Stimulated activated naive CD8-positive, alpha-beta T cell treated with anti-CD3 and anti-CD28 coated beads, Interleukin-15, Interleukin-2, amounts not matched to agents 100 ng/mL and 50 ng/mL, for 24 hours (primary cell): ENCODE measurements at regions not wholly inside any gene's neighbourhood (a gene's known extent, or its start where the extent isn't known, plus 50 kb on each side); places are given as distances from the start of the nearest gene placed in this dataset.

Source experiments
- H3K27ac Mint-ChIP-seq: one replicate; pipeline ENCODE4 v1.8.0; 2021; ENCODE audit warnings: mild to moderate bottlenecking, mixed read lengths
- H3K27me3 Mint-ChIP-seq: one replicate; pipeline ENCODE4 v1.8.0; 2021; ENCODE audit warnings: mixed read lengths
- H3K36me3 Mint-ChIP-seq: one replicate; pipeline ENCODE4 v1.8.0; 2021; ENCODE audit warnings: low read depth, mixed read lengths
- H3K4me1 Mint-ChIP-seq: one replicate; pipeline ENCODE4 v1.8.0; 2021; ENCODE audit warnings: low read depth, mixed read lengths
- H3K4me3 Mint-ChIP-seq: one replicate; pipeline ENCODE4 v1.8.0; 2021; ENCODE audit warnings: mild to moderate bottlenecking, mixed read lengths
- H3K9me3 Mint-ChIP-seq: one replicate; pipeline ENCODE4 v1.8.0; 2021; ENCODE audit warnings: mixed read lengths

GRCh38 chr3:72442759-72443158, 405.5 kb downstream of the SHQ1 start:
- peak overlapping the region; percentile 30 for H3K4me3 Mint-ChIP-seq
- no peak overlapping the region for H3K27ac Mint-ChIP-seq
- no peaks in the 10 kb centered on the region for H3K27me3 Mint-ChIP-seq
- H3K9me3 Mint-ChIP-seq: no peaks in the 10 kb centered on the region
- H3K4me1 Mint-ChIP-seq: peaks cover 83% of the 10 kb centered on the region
- H3K36me3 Mint-ChIP-seq: peaks cover 76% of the 10 kb centered on the region

DNA sequence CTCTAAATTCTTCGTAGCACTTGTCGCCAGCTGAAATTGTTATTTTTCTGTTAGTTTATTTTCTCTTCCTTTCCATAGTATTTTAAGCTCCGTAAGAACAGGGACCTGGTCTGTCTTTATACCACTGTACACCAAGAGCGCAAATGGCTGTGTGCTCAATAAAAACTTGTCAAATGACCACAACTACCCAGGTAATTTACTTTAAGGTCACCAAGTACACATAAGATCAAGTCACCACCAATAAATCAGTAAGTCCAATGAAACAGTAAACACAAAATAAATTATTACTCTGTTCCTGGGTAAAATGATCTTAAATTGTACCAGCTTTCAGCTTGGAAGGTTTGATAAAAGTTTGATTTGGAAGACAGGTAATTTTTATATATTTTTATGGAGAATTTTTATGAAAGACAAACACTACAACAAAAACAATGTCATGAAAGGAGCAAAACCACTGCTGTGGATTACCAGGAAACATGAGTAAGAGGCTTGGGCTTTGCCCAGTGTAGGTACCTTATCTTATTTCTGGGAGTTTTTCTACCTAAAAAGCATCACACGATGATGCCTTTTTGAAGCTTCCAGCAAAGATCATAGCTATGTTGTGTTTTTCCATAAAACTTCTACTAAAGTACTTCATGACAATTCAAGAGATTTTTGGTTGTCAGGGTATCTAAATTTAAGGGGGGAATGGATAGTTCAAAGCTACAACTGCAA, 406.8 kb downstream of the SHQ1 start:
- Mint-ChIP-seq H3K27me3 (no peaks in the 10 kb centered on the region), H3K36me3 (peaks cover 78% of the 10 kb centered on the region), H3K9me3 (no peaks in the 10 kb centered on the region), H3K27ac (peak overlapping the region; percentile 60), H3K4me1 (peaks cover 92% of the 10 kb centered on the region), H3K4me3 (peak overlapping the region; percentile 8)

- Mint-ChIP-seq H3K4me3 (no peak overlapping the region), H3K27me3 (no peaks in the 10 kb centered on the region), H3K27ac (no peak overlapping the region), H3K9me3 (no peaks in the 10 kb centered on the region), H3K4me1 (peaks cover 82% of the 10 kb centered on the region), H3K36me3 (peaks cover 76% of the 10 kb centered on the region)
Observed at GRCh38 chr3:72440491-72440890, 407.8 kb downstream of the SHQ1 start.

DNA sequence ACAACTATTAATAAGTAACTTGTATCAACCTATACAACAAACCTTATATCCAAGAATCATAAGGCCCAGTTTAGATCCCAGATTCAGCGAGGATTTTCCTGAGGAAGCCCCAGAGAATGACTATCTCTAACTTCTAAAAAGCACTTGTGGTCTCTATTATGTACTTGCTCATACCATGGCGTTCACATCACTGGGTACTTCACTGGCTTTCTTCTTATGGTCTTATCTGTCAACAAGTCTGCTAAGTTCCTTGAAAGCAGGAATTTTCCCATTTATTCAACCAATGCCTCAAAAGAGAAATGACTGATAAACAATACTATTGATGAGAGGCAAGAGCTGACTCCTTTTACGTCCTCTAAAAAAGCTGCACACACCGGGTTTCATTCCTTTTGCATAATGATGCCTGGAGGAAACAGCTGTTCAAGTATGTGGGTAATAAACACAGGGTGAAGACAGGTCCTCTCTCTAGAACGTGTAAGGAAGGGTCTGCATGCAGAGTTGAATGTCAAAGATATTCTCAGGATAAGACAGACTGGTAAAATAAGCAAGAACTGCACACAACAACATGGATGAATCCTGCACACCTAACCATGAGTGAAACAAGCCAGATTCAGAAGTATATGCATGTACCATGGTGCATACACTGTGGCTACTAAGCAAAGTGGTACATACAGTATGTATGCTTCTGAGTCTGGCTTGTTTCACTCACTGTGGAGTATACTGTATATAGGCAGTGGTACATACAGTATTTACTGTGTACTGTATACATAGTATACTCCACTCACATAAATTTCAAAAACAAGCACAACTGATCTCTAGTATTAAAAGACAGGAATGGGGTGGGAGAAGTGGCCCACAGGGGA, 408.7 kb downstream of the SHQ1 start:
- Mint-ChIP-seq H3K27ac (no peak overlapping the region), H3K4me3 (no peak overlapping the region), H3K4me1 (peaks cover 85% of the 10 kb centered on the region), H3K9me3 (no peaks in the 10 kb centered on the region), H3K27me3 (no peaks in the 10 kb centered on the region), H3K36me3 (peaks cover 74% of the 10 kb centered on the region)

- Mint-ChIP-seq H3K9me3 (no peaks in the 10 kb centered on the region), H3K36me3 (peaks cover 67% of the 10 kb centered on the region), H3K27ac (peak overlapping the region; percentile 13), H3K4me1 (peaks cover 85% of the 10 kb centered on the region), H3K4me3 (no peak overlapping the region), H3K27me3 (no peaks in the 10 kb centered on the region)
Observed at GRCh38 chr3:72437661-72438406, 410.4 kb downstream of the SHQ1 start.

DNA sequence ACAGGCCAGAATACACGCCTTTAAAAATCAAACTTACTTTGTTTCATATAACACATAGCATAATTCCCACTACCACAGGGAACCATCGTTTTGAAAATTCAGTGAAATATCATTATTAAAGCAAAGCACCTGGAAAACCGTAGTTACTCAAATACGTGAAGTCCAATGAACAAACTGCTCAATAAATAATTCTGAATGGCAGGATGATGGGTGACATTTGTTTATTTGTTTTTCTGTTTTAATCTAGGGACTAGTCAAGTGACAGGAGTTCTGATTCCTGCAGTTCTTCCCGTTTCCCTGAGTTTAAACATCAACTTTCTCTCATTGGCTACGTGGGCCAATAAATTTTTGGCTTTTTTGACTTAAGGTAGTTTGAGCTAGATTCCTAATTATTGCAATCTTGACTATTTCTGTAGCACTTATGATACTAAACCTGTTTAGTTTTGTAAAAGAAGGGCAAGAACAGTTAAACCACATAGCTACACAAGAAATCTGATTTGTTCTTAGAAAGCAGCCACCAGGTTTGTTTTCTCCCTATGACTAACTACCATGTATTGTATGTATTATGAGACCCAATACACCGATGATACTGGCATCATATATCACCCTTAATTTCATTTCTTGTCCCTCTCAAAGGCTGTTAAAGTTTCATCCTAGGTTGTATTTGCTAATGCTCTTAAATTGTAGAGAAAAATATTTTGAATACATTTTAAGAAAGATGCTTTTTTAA, 411.2 kb downstream of the SHQ1 start:
- Mint-ChIP-seq H3K9me3 (no peaks in the 10 kb centered on the region), H3K27ac (no peak overlapping the region), H3K4me1 (peaks cover 85% of the 10 kb centered on the region), H3K4me3 (no peak overlapping the region), H3K36me3 (peaks cover 67% of the 10 kb centered on the region), H3K27me3 (no peaks in the 10 kb centered on the region)

DNA sequence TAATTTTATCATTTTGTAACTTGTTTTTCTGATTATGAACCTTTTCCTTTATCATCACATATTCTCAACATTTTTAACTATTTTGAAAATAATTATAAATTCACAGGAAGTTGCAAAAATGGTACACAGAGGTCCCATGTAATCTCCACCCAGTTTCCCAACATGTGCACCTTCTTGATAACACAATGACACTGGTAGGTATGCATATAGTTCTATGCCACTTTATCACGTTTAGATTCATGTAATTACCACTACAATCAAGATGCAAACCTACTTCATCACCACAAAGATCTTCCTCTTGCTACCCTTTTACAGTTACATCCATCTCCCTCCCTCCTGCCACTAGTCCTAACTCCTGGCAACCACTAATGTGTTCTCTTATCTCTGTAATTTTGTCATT, 413.9 kb downstream of the SHQ1 start:
- peaks cover 54% of the 10 kb centered on the region for H3K36me3 Mint-ChIP-seq
- peak overlapping the region; percentile 23 for H3K27ac Mint-ChIP-seq
- H3K9me3 Mint-ChIP-seq: no peaks in the 10 kb centered on the region
- no peaks in the 10 kb centered on the region for H3K27me3 Mint-ChIP-seq
- peaks cover 82% of the 10 kb centered on the region for H3K4me1 Mint-ChIP-seq
- no peak overlapping the region for H3K4me3 Mint-ChIP-seq

DNA sequence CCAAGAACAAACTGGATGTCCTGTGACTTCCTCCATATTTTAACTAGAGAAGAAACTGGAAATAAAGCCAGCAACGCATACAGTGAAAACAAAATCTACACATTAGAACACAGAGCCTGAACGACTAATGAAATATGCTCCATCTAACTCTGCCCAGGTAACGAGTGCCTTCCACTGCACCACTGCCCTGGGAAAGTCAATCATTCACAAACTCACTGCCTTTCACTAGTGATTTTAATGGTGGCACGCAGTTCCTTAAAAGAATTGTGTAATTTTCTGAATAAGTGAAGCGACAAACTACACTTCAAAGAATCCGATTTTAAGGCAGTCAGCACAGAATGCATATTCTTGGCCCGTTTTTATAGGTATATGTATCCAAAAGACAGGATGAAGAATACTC, 416.0 kb downstream of the SHQ1 start:
- H3K4me3 Mint-ChIP-seq: no peak overlapping the region
- H3K36me3 Mint-ChIP-seq: peaks cover 41% of the 10 kb centered on the region
- H3K4me1 Mint-ChIP-seq: peaks cover 82% of the 10 kb centered on the region
- H3K27ac Mint-ChIP-seq: no peak overlapping the region
- no peaks in the 10 kb centered on the region for H3K27me3 Mint-ChIP-seq
- no peaks in the 10 kb centered on the region for H3K9me3 Mint-ChIP-seq

GRCh38 chr3:72429589-72430353, 418.5 kb downstream of the SHQ1 start:
- Mint-ChIP-seq H3K4me3 (no peak overlapping the region), H3K9me3 (no peaks in the 10 kb centered on the region), H3K36me3 (peaks cover 47% of the 10 kb centered on the region), H3K27ac (peak overlapping the region; percentile 26), H3K27me3 (no peaks in the 10 kb centered on the region), H3K4me1 (peaks cover 97% of the 10 kb centered on the region)

- Mint-ChIP-seq H3K4me3 (peak overlapping the region; percentile 56), H3K9me3 (no peaks in the 10 kb centered on the region), H3K4me1 (peaks cover 97% of the 10 kb centered on the region), H3K27ac (peak overlapping the region; percentile 83), H3K27me3 (no peaks in the 10 kb centered on the region), H3K36me3 (peaks cover 50% of the 10 kb centered on the region)
Observed at GRCh38 chr3:72428803-72429202, 419.4 kb downstream of the SHQ1 start.

DNA sequence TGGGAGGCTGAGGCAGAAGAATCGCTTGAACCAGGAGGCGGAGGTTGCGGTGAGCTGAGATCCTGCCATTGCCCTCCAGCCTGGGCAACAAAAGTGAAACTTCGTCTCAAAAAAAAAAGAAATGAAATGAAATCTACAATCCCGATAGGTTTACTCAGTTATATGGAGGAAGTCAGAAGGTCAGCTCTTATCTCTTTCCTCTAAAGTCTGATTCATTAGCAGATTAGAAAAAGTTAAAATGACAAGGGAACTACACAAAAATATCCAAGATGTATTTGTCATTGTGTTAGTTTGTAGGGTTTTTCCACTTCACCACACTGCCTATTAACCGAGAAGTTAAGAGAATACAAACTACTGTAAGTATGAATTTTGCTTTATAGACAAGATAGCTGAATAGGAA, 420.6 kb downstream of the SHQ1 start:
- Mint-ChIP-seq H3K9me3 (no peaks in the 10 kb centered on the region), H3K27ac (peak overlapping the region; percentile 93), H3K4me1 (peaks cover 95% of the 10 kb centered on the region), H3K36me3 (peaks cover 52% of the 10 kb centered on the region), H3K27me3 (no peaks in the 10 kb centered on the region), H3K4me3 (peak overlapping the region; percentile 63)

- peaks cover 94% of the 10 kb centered on the region for H3K4me1 Mint-ChIP-seq
- peak overlapping the region; percentile 63 for H3K4me3 Mint-ChIP-seq
- H3K27ac Mint-ChIP-seq: peak overlapping the region; percentile 93
- peaks cover 8% of the 10 kb centered on the region for H3K9me3 Mint-ChIP-seq
- H3K36me3 Mint-ChIP-seq: peaks cover 52% of the 10 kb centered on the region
- H3K27me3 Mint-ChIP-seq: no peaks in the 10 kb centered on the region
Observed at GRCh38 chr3:72426618-72427397, 421.4 kb downstream of the SHQ1 start.

- H3K4me3 Mint-ChIP-seq: no peak overlapping the region
- H3K4me1 Mint-ChIP-seq: peaks cover 91% of the 10 kb centered on the region
- H3K36me3 Mint-ChIP-seq: peaks cover 60% of the 10 kb centered on the region
- no peaks in the 10 kb centered on the region for H3K27me3 Mint-ChIP-seq
- H3K9me3 Mint-ChIP-seq: peaks cover 9% of the 10 kb centered on the region
- no peak overlapping the region for H3K27ac Mint-ChIP-seq
Observed at GRCh38 chr3:72423643-72424042, 424.6 kb downstream of the SHQ1 start.
